CD4-positive, alpha-beta T cell treated with Interleukin-1 beta for 1 hour (primary cell): ENCODE measurements at regions not wholly inside any gene's neighbourhood (a gene's known extent, or its start where the extent isn't known, plus 50 kb on each side); places are given as distances from the start of the nearest gene placed in this dataset.

Source experiments
- DNase-seq, 2 donors: peaks; one replicate each; pipeline ENCODE4 v3.0.0-alpha.2; 2020 to 2022

GRCh38 chr20:4600308-4601014 lies 85.8 kb upstream of the PRNP start:
- DNase-seq = no peak

DNA sequence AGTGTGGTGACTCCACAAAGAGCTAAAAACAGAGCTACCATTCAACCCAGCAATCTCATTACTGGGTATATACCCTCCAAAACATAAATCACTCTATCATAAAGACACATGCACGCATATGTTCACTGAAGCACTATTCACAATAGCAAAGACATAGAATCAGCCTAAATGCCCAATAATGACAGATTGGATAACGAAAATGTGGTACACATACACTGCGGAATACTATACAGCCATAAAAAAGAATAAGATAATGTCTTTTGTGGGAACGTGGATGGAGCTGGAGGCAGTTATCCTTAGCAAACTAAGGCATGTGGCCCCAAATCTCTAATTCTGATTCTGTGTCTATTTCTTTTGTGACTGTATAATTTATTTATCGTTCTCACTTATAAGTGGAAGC lies 89.0 kb upstream of the PRNP start:
- DNase-seq = no peak

GRCh38 chr20:4593149-4593525 lies 93.1 kb upstream of the PRNP start:
- no peak for DNase-seq

DNA sequence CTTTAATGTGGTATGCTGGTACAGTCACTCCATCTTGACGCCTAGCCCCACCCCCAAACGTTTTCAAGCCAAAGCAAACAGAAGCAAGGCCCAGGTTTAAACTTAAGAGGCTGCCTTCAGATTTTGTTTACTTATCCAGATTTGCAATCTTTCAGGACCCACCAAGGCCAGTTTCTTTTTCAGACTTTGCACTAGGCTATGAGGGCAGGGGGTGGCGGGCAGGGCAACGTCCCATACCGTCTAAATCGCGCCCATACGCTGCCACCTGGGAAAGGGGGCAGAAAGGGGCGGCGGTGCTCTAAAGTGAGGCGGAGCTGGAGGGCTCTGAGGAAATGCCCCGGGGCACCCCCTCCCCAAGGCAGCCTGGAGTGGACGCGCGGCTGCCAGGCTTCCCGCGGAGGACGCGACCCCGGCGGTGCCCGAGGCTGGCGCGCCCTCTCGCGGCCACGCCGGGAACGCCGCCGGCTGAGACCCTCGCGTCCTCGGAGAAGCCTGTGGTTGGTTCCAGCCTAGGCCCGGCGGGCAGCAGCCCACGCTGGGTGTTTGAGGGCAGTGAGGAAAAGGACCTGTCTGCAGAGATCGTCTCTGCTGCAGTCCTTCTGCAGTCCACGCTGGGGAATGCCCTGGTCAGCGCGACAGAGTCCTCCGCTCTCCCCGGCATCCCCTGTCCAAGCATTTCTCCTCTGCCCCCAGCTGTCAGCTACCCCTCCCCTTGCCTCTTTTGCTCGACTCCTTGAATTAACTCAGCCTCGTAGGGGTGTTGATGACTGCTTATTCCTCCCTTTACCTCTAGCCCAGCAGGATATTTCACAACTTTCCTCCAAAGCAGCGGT lies 93.7 kb upstream of the PRNP start:
- DNase-seq = peak; percentile 38 to 39

- DNase-seq = no peak
Observed at GRCh38 chr20:4591975-4592315, 94.3 kb upstream of the PRNP start.

DNA sequence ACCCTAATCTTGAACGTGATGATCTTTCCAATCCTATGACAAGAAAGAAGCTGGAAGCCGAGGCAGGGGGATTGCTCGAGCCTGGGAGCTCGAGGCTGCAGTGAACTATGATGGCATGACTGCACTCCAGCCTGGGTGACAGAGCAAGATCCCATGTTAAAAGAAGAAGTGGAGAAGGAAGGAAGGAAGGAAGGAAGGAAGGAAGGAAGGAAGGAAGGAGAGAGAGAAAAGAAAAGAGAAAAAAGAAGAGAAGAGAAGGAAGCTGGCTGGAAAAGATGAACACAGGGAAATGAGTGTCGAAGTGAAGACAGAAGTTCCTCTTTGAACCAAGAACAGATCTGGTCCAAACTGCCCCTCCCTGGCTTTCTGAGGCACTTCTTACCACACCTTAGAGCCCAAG lies 100.5 kb upstream of the PRNP start:
- no peak for DNase-seq

DNA sequence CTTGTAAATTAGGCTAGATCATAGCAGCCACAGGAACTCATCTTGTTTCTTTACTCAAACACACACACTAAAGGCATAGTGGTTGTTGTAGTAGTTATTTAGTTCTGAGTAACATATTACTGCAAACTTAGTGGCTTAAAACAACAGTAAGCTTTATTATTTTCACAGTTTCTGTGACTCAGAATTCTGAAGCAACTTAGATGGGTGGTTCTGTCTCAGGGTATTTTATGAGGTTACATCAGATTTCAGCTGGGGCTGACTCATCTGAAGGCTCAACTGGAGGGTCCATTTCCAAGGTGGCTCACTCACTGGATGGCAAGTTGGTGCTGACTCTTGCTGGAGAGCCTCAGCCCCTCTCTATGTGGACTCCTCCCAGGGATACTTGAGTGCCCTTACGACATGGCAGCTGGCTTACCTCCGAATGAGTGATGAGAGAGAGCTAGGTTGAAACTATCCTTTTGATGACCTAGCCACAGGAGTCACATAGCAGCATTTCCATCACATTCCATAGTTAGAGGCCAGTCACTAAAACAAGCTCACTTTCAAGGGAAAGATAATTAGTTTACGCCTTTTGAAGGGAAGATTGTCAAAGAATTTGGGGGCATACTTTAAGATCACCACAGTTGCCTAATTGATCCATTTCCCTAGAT lies 101.0 kb upstream of the PRNP start:
- no peak for DNase-seq

- no peak for DNase-seq
Observed at GRCh38 chr20:4584510-4584909, 101.7 kb upstream of the PRNP start.

GRCh38 chr20:4581838-4582237 lies 104.4 kb upstream of the PRNP start:
- DNase-seq = no peak

- DNase-seq = no peak
Observed at GRCh38 chr20:4578375-4578774, 107.9 kb upstream of the PRNP start.

DNA sequence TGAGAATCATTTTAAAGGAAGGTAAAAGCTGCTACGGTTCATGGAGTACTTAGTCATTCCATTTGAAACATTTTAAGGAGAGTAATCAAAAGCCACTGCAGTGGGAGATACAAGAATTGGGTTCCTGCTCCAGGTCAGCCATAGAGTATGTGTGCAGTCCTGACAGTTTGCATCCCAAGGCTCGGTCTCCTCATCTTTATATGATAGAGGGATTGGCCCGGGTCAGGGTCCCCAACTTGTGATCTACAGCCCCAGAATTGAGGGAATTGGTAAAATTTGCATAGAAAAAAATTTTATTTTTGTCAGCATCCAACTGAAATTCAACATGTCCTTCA lies 111.9 kb upstream of the PRNP start:
- DNase-seq = no peak

GRCh38 chr20:4573564-4574355 lies 112.5 kb upstream of the PRNP start:
- no peak for DNase-seq

- no peak for DNase-seq
Observed at GRCh38 chr20:4571759-4572531, 114.3 kb upstream of the PRNP start.

DNA sequence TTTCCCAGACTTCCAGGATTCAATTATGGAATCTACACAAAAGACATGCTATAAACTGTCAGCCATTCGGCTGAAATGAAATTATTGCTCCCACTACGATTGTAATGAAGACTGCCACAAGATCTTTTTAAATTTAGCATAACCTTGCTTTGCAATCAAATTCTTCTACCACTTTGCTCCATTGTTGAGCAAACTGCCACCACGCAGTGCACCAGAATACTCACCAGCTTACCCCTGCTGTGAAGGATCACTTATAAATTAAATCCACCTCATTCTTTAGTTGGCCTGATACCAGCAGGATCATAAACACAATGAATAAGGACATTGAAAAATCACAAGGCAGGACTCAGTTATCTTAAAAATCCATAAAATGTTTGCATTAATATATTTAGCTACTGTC lies 116.4 kb upstream of the PRNP start:
- DNase-seq = no peak

DNA sequence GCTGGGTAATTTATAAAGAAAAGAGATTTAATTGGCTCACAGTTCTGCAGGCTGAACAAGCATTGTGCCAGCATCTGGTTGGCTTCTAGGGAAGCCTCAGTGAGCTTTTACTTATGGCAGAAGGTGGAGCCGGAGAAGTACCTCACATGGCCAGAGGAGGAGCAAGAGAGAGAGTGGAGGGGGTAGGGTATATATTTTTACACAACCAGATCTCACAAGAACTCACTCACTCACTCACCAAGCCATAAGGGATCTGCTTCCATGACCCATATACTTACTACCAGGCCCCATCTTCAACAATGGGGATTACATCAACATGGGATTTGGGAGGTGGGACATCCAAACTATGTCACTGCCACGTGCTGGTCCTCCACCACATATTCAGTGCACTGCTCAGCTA lies 117.2 kb upstream of the PRNP start:
- DNase-seq = no peak

- no peak for DNase-seq
Observed at GRCh38 chr20:4568361-4568959, 117.8 kb upstream of the PRNP start.

DNA sequence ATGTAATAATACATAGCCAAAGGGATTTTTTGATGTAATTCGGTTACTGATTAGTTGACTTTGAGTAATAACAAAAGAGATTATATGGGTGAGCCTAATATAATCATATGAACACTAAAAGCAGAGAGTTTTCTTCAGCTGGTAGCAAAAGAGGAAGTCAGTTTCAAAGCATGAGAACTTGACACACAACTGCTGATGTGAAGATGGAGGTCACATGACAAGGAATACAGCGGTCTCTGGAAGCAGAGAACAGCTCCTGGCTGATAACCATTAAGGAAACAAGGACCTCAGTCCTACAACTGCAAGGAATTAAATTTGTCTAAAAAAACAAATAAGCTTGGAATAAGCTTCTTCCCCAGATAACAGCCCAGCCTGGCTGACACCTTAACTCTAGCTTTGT lies 119.1 kb upstream of the PRNP start:
- no peak for DNase-seq

GRCh38 chr20:4563534-4563933 lies 122.7 kb upstream of the PRNP start:
- DNase-seq = no peak

DNA sequence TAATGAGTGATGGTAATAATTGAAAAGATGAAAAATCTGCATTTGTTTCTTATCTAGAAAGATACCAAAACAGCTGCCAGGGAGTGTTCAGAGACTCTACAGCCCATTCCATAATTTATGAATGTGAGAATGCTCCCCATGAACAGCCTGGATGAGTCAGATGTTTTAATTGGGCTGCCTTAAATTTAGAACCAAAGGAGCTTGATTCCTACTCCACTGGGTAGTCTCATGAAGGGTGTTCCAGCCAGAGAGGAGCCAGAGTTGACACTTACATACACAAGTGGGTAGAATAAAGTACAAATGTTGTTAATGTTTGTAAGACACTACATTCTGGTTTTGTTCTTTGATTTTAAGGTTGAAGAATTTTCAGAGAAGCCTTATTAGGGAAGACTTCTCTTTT lies 123.2 kb upstream of the PRNP start:
- DNase-seq = no peak

- no peak for DNase-seq
Observed at GRCh38 chr20:4560667-4561066, 125.6 kb upstream of the PRNP start.

GRCh38 chr20:4559906-4560305 lies 126.3 kb upstream of the PRNP start:
- no peak for DNase-seq

DNA sequence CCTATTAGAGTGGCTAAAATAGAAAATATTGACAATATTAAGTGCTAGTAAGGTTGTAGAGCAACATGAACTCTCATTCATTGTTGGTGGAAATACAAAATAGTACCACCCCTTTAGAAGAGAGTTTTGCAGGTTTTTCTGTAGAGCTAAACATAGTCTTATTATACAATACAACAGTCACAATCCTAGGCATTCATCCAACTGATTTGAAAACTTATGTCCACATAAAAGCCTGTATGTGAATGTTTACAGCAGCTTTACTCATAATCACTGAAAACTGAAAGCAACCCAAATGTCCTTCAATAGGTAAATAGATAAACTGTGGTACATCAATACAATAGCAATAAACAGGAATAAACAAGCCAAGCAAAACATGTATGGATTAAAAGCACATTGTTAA lies 127.2 kb upstream of the PRNP start:
- no peak for DNase-seq
